AG04450 (cell line): ENCODE measurements at regions not wholly inside any gene's neighbourhood (a gene's known extent, or its start where the extent isn't known, plus 50 kb on each side); places are given as distances from the start of the nearest gene placed in this dataset.
A peak's percentile ranks its signal among the peaks of the same experiment; 100 is the strongest.

Source experiments
- CTCF ChIA-PET: fragments of 300-600, 350-600 bp; formaldehyde crosslinking; extraction: SDS; loops from one replicate; lab custom pipeline; 2022; ENCODE audit warnings: antibody characterized with exemption, inconsistent platforms; lab: Charles Lee
- POLR2A ChIA-PET: fragments of 350-600 bp; formaldehyde crosslinking; extraction: SDS; loops from one replicate; lab custom pipeline; 2021; ENCODE audit warnings: antibody characterized with exemption, inconsistent platforms; lab: Yijun Ruan, JAX
- DNase-seq: peaks from one replicate; pipeline ENCODE4 v3.0.0-alpha.2; 2011; ENCODE audit warnings: low read depth, low spot score
- H3K27ac ChIP-seq: one replicate; pipeline ENCODE4 v1.5.1; 2012; ENCODE audit warnings: low read depth, low read length, control low read depth
- H3K27me3 ChIP-seq: one replicate; pipeline ENCODE4 v1.6.0; 2012; ENCODE audit warnings: low read length; ENCODE audit not compliant: control insufficient read depth, insufficient read depth
- H3K4me3 ChIP-seq: 2 replicates; pipeline ENCODE4 v1.5.1; 2011; ENCODE audit warnings: mild to moderate bottlenecking, low read depth, low read length, control low read depth
- H3K9me3 ChIP-seq: 2 replicates; pipeline ENCODE4 v1.5.1; 2012; ENCODE audit warnings: low read length; ENCODE audit not compliant: control insufficient read depth, insufficient read depth
- TF ChIP-seq, protein P1 (sequence below): IDR thresholded peaks from 2 replicates; pipeline ENCODE4 v1.5.1; 2011; ENCODE audit warnings: low read depth, low read length, control low read depth, inconsistent platforms

DNA sequence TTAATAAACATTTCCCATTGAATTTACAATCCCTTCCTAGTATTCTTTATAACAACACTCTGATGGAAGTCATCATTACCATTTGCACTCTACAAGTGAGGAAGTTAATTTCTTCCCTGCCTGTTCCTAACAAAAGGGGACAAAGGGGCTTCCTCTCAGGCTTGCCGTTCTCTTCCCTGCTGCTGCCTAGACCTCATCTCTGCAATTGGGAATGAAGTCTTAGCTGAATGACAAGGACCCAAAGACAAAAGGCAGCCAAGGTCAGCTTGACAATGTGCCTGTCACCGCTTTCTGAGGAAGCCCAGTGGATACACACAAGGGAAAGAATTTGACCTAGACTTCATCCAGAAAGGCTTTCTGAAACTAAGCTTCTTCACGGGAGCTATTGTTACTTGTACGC is 416.4 kb downstream of the CMPK2 start:
- TF ChIP-seq, protein P1, sequence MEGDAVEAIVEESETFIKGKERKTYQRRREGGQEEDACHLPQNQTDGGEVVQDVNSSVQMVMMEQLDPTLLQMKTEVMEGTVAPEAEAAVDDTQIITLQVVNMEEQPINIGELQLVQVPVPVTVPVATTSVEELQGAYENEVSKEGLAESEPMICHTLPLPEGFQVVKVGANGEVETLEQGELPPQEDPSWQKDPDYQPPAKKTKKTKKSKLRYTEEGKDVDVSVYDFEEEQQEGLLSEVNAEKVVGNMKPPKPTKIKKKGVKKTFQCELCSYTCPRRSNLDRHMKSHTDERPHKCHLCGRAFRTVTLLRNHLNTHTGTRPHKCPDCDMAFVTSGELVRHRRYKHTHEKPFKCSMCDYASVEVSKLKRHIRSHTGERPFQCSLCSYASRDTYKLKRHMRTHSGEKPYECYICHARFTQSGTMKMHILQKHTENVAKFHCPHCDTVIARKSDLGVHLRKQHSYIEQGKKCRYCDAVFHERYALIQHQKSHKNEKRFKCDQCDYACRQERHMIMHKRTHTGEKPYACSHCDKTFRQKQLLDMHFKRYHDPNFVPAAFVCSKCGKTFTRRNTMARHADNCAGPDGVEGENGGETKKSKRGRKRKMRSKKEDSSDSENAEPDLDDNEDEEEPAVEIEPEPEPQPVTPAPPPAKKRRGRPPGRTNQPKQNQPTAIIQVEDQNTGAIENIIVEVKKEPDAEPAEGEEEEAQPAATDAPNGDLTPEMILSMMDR, result no peak
- ChIA-PET POLR2A (no interaction called here), CTCF (no interaction called here)
- DNase-seq, result no peak
- Histone ChIP-seq H3K9me3 (no peaks in the 10 kb centered on the region), H3K4me3 (no peak overlapping the region), H3K27ac (no peak overlapping the region), H3K27me3 (no peaks in the 10 kb centered on the region)

DNA sequence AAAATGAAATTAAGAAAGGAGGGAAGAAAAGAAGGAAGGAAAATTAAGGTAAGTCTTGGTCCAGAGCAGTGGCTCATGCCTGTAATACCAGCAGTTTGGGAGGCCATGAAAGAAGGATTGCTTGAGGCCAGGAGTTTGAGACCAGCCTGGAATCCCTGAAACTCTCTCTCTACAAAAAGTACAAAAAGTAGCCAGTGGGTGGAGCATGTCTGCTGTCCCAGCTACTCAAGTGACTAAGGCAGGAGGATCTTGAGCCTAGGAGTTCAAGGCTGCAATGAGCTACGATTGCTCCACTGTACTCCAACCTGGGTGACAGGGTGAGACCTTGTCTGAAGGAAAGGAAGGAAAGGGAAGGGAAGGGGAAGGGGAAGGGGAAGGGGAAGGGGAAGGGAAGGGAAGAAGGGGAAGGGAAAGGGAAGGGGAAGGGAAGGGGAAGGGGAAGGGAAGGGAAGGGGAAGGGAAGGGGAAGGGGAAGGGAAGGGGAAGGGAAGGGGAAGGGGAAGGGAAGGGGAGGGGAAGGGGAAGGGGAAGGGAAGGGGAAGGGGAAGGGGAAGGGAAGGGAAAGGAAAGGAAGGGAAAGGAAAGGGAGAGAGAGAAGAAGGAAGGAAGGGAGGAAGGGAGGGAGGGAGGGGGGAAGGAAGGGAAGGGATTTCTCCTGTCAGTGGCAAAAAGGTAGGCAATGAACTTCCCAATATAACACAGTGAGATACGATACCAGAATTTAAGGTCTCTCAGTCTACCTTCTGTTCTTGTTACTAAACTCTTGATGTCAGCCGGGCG is 412.8 kb downstream of the CMPK2 start:
- ChIA-PET CTCF (interaction anchor here (0.6 to 0.9 kb wide), 2 partner anchors 271 to 297 kb away, joined by 3 read pairs; no protein-coding TSS in a partner anchor), POLR2A (no interaction called here)
- Histone ChIP-seq H3K27me3 (no peaks in the 10 kb centered on the region), H3K9me3 (no peaks in the 10 kb centered on the region), H3K27ac (no peak overlapping the region), H3K4me3 (no peak overlapping the region)
- DNase-seq, result no peak
- TF ChIP-seq, protein P1, result 0 out of 2 replicates have a peak, but pooled peaks have one; percentile 17

DNA sequence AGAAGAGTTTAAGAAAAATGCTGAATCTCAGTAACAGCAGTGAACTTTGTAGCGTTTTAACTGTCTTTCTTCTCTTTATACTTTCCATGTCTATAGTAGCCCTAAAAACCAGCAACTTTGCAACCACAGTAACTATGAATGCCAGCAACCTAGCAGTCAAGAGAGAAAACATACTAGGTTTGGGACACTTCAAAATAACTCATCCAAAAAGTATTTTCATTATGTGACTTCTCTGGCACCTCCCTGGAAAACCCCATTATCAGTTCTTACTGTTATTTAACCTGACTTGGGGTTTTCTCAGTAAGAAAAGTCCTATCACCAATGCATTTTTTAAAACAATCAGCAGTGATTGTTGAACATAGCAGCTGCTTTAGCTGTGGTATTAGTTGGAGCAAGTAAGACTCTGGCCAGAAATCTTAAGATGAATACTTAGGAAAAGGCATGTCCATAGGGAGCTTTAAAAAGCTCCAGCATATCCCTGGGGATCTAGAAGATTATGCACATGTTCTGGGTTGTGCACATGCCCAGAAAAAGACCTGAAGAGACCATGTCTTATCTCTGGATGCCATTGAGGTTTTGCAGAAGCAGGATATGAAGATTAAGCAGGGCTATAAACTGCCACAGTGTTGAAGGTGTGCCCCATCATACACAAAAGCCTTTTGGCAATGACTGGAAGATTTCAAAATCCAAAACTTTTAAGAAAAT is 411.3 kb downstream of the CMPK2 start:
- Histone ChIP-seq H3K27me3 (no peaks in the 10 kb centered on the region), H3K27ac (no peak overlapping the region), H3K9me3 (peaks cover 13% of the 10 kb centered on the region), H3K4me3 (no peak overlapping the region)
- no peak for DNase-seq
- TF ChIP-seq, protein P1, result no peak
- ChIA-PET POLR2A (no interaction called here), CTCF (interaction anchor here (0.5 kb wide), 1 partner anchor 25 kb away, joined by 3 read pairs; no protein-coding TSS in a partner anchor)

DNA sequence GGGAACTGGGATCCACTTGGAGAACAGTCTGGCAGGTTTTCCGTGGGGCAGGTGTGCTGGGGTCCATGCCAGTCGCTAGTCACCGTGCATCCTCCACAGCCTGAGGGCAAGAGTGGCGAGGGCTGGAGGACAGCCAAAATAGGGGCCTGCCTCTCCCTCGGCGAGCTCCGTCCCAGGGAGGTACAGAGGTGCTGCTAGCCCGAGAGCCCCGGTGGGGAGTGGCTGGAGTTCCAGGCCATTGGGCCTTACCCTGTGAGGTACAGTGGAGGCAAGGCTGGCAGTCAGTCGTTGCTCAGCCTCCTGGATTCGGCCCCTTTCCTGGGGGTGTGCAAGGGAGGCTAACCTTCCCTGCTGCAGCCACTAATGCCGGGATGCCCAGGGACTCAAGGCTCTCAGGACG is 406.6 kb downstream of the CMPK2 start:
- ChIA-PET CTCF (no interaction called here), POLR2A (no interaction called here)
- TF ChIP-seq, protein P1, result no peak
- Histone ChIP-seq H3K27me3 (no peaks in the 10 kb centered on the region), H3K4me3 (no peak overlapping the region), H3K9me3 (peaks cover 13% of the 10 kb centered on the region), H3K27ac (no peak overlapping the region)
- no peak for DNase-seq

DNA sequence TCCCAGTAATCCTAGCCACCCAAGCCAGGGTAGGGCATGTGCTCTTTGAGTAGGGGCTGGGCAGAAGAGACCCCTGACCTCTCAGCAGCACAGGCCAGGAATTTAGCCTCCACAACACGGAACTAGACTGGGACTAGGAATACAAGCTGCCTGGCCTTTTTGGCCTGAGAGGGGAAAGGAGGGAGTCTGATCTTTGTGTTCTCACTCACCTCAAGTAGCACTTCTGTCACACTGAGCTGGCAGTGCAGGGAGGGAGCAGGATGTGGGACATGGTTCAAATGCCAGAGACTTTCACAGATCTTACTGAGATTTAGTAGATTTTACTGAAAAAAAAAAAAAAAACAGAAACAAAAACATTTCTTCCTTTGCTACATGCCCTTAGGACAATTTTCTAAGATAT is 395.2 kb downstream of the CMPK2 start:
- POLR2A ChIA-PET, result no interaction called here

More for the DNA sequence above, 395.2 kb downstream of the CMPK2 start:
- Histone ChIP-seq H3K4me3 (no peak overlapping the region), H3K27me3 (no peaks in the 10 kb centered on the region), H3K27ac (no peak overlapping the region), H3K9me3 (no peaks in the 10 kb centered on the region)
- CTCF ChIA-PET, result no interaction called here
- no peak for DNase-seq
- TF ChIP-seq, protein P1, result no peak
